ENCODE measurements at regions not wholly inside any gene's neighbourhood (a gene's known extent, or its start where the extent isn't known, plus 50 kb on each side); places are given as distances from the start of the nearest gene placed in this dataset.
"Not testable (repeated sequence)": the region's sequence is repeated elsewhere in the genome, so short reads cannot be mapped to it uniquely, and the experiment has no call there.

GRCh38 chr13:99743094-99743493, 228.5 kb downstream of the ZIC5 start:
- DNase-seq (ENCODE audit: insufficient read length) = no peak
- no peak for TF ChIP-seq POLR2A (IDR thresholded peaks at IDR 0.05; ENCODE audit: low read depth, low read length)
- TF ChIP-seq POLR2AphosphoS5 (IDR thresholded peaks at IDR 0.05; ENCODE audit: low read depth, low read length) = no peak
- no peak for FAIRE-seq

GRCh38 chr13:99741960-99742359, 229.6 kb downstream of the ZIC5 start:
- FAIRE-seq = no peak

GRCh38 chr13:99740251-99740979, 231.2 kb downstream of the ZIC5 start:
- no peak for FAIRE-seq
- DNase-seq (ENCODE audit: insufficient read length) = no peak
- TF ChIP-seq TAF1 (IDR thresholded peaks at IDR 0.05; ENCODE audit: borderline replicate concordance, low read depth, low read length) (no peak), POLR2A (IDR thresholded peaks at IDR 0.05; ENCODE audit: low read depth, low read length) (no peak), POLR2AphosphoS5 (IDR thresholded peaks at IDR 0.05; ENCODE audit: low read depth, low read length) (no peak)

More at GRCh38 chr13:99741960-99742359, 229.6 kb downstream of the ZIC5 start:
- TF ChIP-seq TAF1 (IDR thresholded peaks at IDR 0.05; ENCODE audit: borderline replicate concordance, low read depth, low read length) = no peak
- DNase-seq (ENCODE audit: insufficient read length) = no peak

GRCh38 chr13:99738626-99739025, 232.9 kb downstream of the ZIC5 start:
- DNase-seq (ENCODE audit: insufficient read length) = no peak
- FAIRE-seq = no peak
- no peak for TF ChIP-seq TAF1 (IDR thresholded peaks at IDR 0.05; ENCODE audit: borderline replicate concordance, low read depth, low read length)
- no peak for TF ChIP-seq POLR2AphosphoS5 (IDR thresholded peaks at IDR 0.05; ENCODE audit: low read depth, low read length)

GRCh38 chr13:99737481-99738245, 233.9 kb downstream of the ZIC5 start:
- FAIRE-seq (no peak), DNase-seq (ENCODE audit: insufficient read length) (no peak)
- no peak for TF ChIP-seq POLR2AphosphoS5 (IDR thresholded peaks at IDR 0.05; ENCODE audit: low read depth, low read length)
- no peak for TF ChIP-seq POLR2A (IDR thresholded peaks at IDR 0.05; ENCODE audit: low read depth, low read length)
- no peak for TF ChIP-seq TAF1 (IDR thresholded peaks at IDR 0.05; ENCODE audit: borderline replicate concordance, low read depth, low read length)

GRCh38 chr13:99736541-99736940, 235.0 kb downstream of the ZIC5 start:
- DNase-seq (ENCODE audit: insufficient read length) (no peak), FAIRE-seq (no peak)
- TF ChIP-seq POLR2AphosphoS5 (IDR thresholded peaks at IDR 0.05; ENCODE audit: low read depth, low read length) = no peak
- no peak for TF ChIP-seq TAF1 (IDR thresholded peaks at IDR 0.05; ENCODE audit: borderline replicate concordance, low read depth, low read length)
- no peak for TF ChIP-seq POLR2A (IDR thresholded peaks at IDR 0.05; ENCODE audit: low read depth, low read length)

- TF ChIP-seq POLR2AphosphoS5 (IDR thresholded peaks at IDR 0.05; ENCODE audit: low read depth, low read length) = no peak
- DNase-seq (ENCODE audit: insufficient read length) = no peak
- FAIRE-seq = no peak
Measured at GRCh38 chr13:99734013-99734693, 232.9 kb downstream of the TM9SF2 start.

GRCh38 chr13:99733346-99733745, 232.1 kb downstream of the TM9SF2 start:
- DNase-seq (ENCODE audit: insufficient read length) (no peak), FAIRE-seq (no peak)
- TF ChIP-seq POLR2AphosphoS5 (IDR thresholded peaks at IDR 0.05; ENCODE audit: low read depth, low read length) (no peak), POLR2A (IDR thresholded peaks at IDR 0.05; ENCODE audit: low read depth, low read length) (no peak), TAF1 (IDR thresholded peaks at IDR 0.05; ENCODE audit: borderline replicate concordance, low read depth, low read length) (no peak)

- no peak for FAIRE-seq
- no peak for TF ChIP-seq POLR2A (IDR thresholded peaks at IDR 0.05; ENCODE audit: low read depth, low read length)
- no peak for TF ChIP-seq TAF1 (IDR thresholded peaks at IDR 0.05; ENCODE audit: borderline replicate concordance, low read depth, low read length)
- no peak for TF ChIP-seq POLR2AphosphoS5 (IDR thresholded peaks at IDR 0.05; ENCODE audit: low read depth, low read length)
- DNase-seq (ENCODE audit: insufficient read length) = no peak
Measured at GRCh38 chr13:99731747-99732146, 230.5 kb downstream of the TM9SF2 start.

- no peak for DNase-seq (ENCODE audit: insufficient read length)
Measured at GRCh38 chr13:99730403-99730802, 229.1 kb downstream of the TM9SF2 start.

GRCh38 chr13:99729745-99730144, 228.5 kb downstream of the TM9SF2 start:
- no peak for TF ChIP-seq TAF1 (IDR thresholded peaks at IDR 0.05; ENCODE audit: borderline replicate concordance, low read depth, low read length)
- TF ChIP-seq POLR2A (IDR thresholded peaks at IDR 0.05; ENCODE audit: low read depth, low read length) = no peak
- no peak for TF ChIP-seq POLR2AphosphoS5 (IDR thresholded peaks at IDR 0.05; ENCODE audit: low read depth, low read length)
- DNase-seq (ENCODE audit: insufficient read length) (no peak), FAIRE-seq (no peak)

More at GRCh38 chr13:99730403-99730802, 229.1 kb downstream of the TM9SF2 start:
- no peak for FAIRE-seq
- TF ChIP-seq POLR2AphosphoS5 (IDR thresholded peaks at IDR 0.05; ENCODE audit: low read depth, low read length) = no peak
- no peak for TF ChIP-seq POLR2A (IDR thresholded peaks at IDR 0.05; ENCODE audit: low read depth, low read length)
- TF ChIP-seq TAF1 (IDR thresholded peaks at IDR 0.05; ENCODE audit: borderline replicate concordance, low read depth, low read length) = no peak

GRCh38 chr13:99727651-99728050, 226.4 kb downstream of the TM9SF2 start:
- not testable (repeated sequence) for FAIRE-seq; DNase-seq (ENCODE audit: insufficient read length)

Measured in GM12892 (cell line).